GM19328 (cell line): ENCODE measurements at regions not wholly inside any gene's neighbourhood (a gene's known extent, or its start where the extent isn't known, plus 50 kb on each side); places are given as distances from the start of the nearest gene placed in this dataset.
"Not testable (repeated sequence)": the region's sequence is repeated elsewhere in the genome, so short reads cannot be mapped to it uniquely, and the experiment has no call there.

Source experiments
- ATAC-seq: cut with Tn5 transposase; IDR thresholded peaks from one replicate; pipeline ENCODE4 v1.9.1; 2021; ENCODE audit warnings: mild to moderate bottlenecking, moderate library complexity; ENCODE audit not compliant: unreplicated experiment

DNA sequence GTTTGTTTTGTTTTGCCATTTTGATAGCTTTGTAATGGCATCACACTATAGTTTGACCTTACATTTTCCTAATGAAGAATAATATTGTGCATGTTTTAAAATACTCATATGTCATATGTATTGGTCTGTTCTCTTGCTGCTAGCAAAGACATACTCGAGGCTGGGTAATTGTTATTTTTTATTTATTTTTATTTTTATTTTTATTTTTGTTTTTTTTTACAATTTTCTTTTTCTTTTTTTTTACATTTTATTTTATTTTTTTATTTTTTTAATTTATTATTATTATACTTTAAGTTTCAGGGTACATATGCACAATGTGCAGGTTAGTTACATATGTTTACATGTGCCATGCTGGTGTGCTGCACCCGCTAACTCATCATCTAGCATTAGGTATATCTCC, 104.6 kb upstream of the GRID2 start:
- no peak for ATAC-seq

DNA sequence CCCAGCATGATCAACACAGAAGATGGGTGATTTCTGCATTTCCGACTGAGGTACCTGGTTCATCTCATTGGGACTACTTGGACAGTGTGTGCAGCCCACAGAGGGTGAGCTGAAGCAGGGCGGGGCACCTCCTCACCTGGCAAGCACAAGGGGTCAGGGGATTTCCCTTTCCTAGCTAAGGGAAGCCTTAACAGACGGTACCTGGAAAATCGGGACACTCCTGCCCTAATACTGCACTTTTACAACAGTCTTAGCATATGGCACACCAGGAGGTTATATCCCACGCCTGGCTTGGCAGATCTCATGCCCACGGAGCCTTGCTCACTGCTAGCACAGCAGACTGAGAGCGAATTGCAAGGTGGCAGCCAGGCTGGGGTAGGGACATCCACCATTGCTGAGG, 92.9 kb upstream of the GRID2 start:
- ATAC-seq: no peak

DNA sequence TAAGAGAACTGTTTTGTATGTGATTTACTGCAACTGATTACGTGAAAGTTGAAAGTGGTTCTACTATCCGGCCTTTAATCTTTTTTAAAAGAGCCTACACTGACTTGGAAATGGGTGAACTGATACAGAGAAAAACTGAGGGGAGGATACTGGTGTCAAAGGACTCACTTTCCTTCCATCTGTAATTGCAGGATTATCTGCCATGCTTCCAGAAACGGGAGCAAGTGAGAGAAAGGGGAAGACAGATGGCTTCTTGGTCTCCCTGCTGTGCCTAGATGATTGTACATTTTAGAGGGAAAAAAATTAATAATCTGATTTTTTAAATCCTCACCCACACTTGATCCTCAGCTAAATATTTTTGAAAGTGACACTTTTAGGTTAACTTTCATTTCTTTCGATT, 88.3 kb upstream of the GRID2 start:
- no peak for ATAC-seq

DNA sequence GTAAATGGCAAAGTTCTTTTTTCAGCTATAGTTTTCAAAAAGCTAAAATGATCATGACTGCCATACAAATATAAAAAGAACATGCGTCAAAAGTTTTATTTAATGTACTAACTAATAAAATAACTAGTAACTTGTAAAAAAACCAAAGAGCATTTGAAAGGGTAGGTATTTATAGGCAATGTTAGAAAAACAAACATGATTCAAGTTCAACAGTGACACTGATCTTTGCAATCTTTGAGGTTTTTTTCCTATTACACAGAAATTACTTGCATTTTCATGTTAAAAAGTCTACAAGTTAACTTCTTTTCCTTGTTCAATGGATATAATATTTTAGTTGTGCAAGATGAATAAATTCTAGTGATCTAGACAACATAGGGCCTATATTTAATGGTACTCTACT, 72.3 kb upstream of the GRID2 start:
- no peak for ATAC-seq

DNA sequence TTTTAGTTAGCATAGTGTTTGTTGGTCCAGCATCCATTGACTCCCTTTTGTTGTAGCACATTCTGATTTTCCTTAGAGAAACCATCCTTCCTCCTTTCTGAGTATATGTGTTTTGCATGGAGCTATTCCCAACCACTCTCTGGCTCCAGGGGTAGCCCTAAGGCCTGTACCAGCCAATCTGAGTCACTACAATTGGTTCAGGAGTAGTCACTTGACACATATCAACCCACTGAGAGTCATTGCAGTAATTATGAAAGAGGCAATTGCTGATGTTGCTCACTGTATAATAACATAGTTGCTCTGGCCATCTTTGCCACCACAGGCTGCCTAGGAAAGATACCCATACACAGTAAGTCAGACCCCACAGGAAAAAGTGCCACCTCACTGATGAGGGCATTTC, 71.2 kb upstream of the GRID2 start:
- no peak for ATAC-seq

DNA sequence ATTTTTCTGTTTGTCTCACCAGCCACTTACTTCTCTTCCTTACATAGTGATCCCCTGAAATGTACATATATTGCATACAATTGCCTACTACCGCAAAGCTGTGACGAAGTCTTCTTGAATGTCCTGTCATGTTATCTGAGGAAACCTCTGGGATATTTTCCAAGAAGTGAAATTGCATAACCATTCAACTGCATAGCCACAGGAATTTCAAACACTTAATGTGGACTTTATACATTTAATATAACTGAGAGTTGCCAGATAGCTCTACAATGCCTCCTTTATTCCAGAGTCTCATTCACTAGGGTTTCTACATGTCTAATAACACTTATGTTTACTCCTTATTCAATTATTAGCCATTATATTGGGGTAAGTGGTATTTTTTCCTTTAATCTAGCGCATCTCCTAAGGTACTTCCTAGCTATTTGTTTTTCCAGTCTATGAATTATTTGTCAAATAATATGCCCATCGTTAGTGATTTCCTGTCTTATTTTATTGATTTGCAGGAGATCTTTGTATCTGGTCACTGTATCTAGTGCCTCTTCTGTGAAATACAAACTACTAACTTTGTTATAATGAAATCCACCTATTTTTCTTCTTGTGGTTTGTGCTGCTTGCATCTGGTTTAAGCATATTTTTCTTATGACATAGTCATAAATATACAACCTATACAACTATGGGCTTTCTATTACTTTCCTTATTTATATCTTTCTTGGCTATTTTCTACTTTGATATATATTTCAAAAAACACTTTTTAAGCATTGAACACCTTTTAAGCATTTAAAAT, 69.2 kb upstream of the GRID2 start:
- ATAC-seq: no peak

DNA sequence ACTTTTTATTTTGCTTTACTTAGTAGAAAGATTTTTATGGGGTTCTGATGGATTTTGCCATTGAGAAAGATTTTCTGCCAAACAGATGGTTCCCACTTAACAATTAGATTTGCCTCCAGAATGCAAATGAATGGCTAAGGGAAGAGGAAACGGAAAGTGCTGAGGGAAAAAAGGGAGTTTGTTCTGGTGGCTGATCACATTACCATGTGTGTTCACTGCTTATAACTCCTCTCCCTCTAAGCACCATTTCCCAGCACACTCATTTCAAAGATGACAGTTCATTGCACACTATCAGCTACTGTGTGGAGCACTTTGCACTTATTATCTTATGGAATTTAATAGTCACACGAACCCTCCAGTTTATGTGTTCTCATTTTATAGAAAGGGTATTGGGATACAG, 68.0 kb upstream of the GRID2 start:
- ATAC-seq: no peak

DNA sequence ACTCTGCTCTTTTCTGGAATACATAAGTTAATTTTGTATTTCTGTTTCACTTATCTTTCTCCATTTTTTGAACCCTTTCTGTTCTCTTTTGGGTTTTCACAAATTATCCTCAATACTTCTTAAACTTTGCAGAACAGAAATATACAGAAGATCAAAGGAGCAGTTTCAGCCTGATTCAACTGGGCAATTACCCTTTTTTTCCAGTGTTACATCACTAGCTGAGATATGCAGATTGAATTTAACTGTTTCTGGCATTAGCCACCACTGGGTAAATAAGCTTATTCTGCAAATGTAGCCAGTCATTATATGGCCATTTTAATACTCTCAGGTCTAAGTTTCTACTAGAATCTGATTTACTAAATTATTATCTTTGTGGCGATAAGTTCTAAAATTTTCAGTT, 66.9 kb upstream of the GRID2 start:
- ATAC-seq: no peak

DNA sequence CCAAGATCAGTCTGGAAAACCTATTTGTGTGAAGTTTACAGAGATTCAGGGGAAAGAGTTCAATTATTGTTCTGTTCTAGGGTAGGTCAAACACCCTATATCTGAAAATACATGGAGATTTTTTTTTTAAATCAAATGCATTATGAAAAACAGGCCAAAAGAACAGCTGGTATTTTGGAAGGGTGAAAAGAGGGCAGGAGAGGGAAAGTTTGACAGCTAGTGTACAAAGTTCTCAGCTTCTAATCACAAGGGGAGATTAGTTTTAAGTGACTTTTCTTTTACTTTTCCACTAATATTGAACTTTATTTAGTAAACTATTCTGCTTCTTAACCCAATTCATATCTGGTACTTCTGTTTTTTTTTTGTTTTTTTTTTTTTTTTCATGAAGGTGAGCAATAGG, 66.2 kb upstream of the GRID2 start:
- ATAC-seq: no peak

DNA sequence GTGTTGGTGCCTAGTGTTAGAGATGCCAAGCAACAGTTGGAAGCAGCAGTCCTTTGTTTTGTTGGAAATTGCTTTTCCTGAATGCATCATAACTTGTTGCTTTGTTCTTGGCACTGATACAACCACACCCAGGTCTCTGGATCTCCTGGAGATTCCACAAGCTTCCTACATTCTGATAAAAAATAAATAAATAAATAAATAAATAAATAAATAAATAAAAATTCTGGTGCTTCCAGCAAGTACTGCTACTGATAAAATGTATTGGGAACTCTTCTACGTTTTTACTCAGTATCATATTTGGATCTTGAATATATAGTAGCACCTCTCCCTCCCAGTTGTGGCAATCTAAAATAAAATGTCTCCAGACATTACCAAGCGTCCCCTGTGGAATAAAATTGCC, 62.7 kb upstream of the GRID2 start:
- no peak for ATAC-seq

DNA sequence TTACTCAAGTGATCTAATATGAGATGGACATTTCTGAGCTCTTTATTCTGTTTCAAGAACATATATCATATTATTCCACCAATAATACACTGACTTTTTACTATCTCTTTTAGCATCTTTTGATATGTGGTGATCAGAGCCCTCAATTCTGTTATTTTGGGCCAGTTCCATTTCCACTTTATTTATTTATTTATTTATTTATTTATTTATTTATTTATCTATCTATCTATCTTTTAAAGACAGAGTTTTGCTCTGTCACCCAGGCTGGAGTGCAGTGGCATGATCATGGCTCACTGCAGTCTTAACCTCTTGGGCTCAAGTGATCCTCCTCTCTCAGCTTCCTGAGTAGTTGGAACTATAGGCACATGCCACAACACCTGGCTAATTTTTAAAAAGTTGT, 57.4 kb upstream of the GRID2 start:
- ATAC-seq: no peak

DNA sequence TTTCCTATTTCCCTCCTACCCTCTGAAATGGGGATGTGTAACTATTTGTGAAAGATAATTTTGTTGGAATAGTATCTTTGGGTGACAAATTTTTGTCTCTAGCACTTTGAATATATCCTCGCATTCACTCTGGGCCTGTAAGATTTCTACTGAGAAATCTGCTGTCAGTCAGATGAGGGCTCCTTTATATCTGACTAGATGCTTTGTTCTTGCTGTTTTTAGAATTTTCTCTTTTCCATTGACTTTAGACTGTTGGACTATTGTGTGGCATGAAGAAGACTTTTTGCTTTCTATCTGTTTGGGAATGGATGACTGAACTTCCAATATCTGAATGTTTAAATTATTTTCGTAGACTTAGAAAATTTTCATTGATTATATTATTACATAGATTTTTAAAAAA, 54.2 kb upstream of the GRID2 start:
- ATAC-seq: no peak

DNA sequence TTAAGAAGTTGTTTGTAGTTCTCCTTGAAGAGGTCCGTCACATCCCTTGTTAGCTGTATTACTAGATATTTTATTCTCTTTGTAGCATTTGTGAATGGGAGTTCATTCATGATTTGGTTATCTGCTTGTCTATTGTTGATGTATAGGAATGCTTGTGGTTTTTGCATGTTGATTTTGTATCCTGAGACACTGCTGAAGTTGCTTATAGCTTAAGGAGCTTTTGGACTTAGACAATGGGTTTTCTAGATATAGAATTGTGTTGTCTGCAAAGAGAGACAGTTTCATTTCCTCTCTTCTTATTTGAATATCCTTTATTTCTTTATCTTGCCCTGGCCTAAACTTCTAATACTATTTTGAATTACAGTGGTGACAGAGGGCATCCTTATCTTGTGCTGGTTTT, 52.1 kb upstream of the GRID2 start:
- ATAC-seq: no peak

DNA sequence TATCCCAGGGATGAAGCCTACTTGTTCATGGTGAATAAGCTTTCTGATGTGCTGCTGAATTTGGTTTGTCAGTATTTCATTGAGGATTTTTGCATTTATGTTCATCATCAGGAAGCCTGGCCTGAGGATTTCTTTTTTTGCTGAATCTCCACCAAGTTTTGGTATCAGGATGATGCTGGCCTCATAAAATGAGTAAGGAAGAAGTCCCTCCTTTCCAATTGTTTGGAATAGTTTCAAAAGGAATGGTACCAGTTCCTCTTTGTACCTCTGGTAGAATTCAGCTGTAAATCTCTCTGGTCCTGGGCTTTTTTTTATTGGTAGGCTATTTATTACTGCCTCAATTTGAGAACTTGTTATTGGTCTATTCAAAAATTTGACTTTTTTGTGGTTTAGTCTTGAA, 51.4 kb upstream of the GRID2 start:
- ATAC-seq: not testable (repeated sequence)

DNA sequence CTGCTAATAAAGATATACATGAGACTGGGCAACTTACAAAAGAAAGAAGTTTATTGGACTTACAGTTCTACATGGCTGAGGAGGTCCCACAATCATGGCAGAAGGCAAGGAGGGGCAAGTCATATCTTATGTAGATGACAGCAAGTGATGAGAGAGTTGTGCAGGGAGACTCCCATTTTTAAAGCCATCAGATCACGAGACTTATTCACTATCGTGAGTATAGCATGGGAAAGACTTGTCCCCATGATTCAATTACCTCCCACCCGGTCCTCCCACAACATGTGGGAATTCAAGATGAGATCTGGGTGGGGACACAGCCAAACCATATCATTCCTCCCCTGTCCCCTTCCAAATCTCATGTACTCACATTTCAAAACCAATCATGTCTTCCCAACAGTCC, 50.9 kb upstream of the GRID2 start:
- no peak for ATAC-seq

DNA sequence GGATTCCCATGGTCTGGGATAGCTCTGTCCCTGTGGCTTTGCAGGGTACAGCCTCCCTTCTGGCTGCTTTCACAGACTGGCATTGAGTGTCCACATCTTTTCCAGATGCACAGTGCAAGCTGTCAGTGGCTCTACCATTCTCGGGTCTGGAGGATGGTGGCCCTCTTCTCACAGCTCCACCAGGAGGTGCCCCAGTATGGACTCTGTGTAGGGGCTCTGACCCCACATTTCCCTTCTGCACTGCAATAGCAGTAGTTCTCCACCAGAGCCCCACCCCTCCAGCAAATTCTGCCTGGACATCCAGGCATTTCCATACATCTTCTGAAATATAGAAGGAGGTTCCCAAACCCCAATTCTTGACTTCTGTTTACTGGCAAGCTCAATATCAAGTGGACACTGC, 50.2 kb upstream of the GRID2 start:
- no peak for ATAC-seq
